Osteocyte (in vitro differentiated cells): ENCODE measurements at regions not wholly inside any gene's neighbourhood (a gene's known extent, or its start where the extent isn't known, plus 50 kb on each side); places are given as distances from the start of the nearest gene placed in this dataset.

Source experiments
- DNase-seq: peaks from one replicate; pipeline ENCODE4 v3.0.0; 2021; ENCODE audit warnings: mixed read lengths; ENCODE audit not compliant: unreplicated experiment; ENCODE audit errors: extremely low spot score
- H3K27ac Mint-ChIP-seq: one replicate; pipeline ENCODE4 v1.8.0; 2021; ENCODE audit warnings: mild to moderate bottlenecking, mixed read lengths; ENCODE audit not compliant: unreplicated experiment
- H3K27me3 Mint-ChIP-seq: one replicate; pipeline ENCODE4 v1.8.0; 2021; ENCODE audit warnings: mixed read lengths; ENCODE audit not compliant: unreplicated experiment
- H3K36me3 Mint-ChIP-seq: one replicate; pipeline ENCODE4 v1.8.0; 2021; ENCODE audit warnings: mixed read lengths; ENCODE audit not compliant: unreplicated experiment
- H3K4me1 Mint-ChIP-seq: one replicate; pipeline ENCODE4 v1.8.0; 2021; ENCODE audit warnings: mixed read lengths; ENCODE audit not compliant: unreplicated experiment
- H3K4me3 Mint-ChIP-seq: one replicate; pipeline ENCODE4 v1.8.0; 2021; ENCODE audit warnings: mild to moderate bottlenecking, moderate library complexity, mixed read lengths; ENCODE audit not compliant: unreplicated experiment
- H3K9me3 Mint-ChIP-seq: one replicate; pipeline ENCODE4 v1.8.0; 2021; ENCODE audit warnings: mixed read lengths; ENCODE audit not compliant: unreplicated experiment
- CTCF ChIP-seq: fragments of 200-600 bp; sonication (generic); IDR thresholded peaks from 2 replicates; pipeline ENCODE4 v1.5.0; 2021; ENCODE audit warnings: antibody characterized with exemption, mild to moderate bottlenecking, moderate library complexity

DNA sequence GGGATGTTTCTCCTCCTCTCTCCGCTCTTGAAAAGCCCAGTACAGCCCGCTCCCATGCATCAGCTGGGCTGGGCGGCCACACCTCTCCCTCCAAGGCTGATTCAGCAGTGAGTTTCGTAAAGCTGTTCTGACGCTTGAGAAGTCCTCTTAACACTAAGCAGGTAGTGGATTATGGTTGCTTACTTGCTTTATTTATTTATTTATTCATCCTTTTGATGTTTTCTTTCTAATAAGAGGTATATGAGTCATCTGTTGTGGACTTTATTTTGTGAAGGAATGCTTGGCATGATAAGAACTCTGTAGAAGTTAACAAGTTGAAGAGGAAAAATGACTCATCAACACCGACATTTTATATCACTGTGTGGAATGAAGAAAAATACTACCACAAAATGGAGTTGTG, 285.0 kb downstream of the SQOR start:
- no peak for TF ChIP-seq CTCF
- DNase-seq, result no peak
- Mint-ChIP-seq H3K27ac (peak overlapping the region; percentile 72), H3K36me3 (no peaks in the 10 kb centered on the region), H3K9me3 (no peaks in the 10 kb centered on the region), H3K4me1 (peaks cover 32% of the 10 kb centered on the region), H3K27me3 (no peaks in the 10 kb centered on the region), H3K4me3 (no peak overlapping the region)

DNA sequence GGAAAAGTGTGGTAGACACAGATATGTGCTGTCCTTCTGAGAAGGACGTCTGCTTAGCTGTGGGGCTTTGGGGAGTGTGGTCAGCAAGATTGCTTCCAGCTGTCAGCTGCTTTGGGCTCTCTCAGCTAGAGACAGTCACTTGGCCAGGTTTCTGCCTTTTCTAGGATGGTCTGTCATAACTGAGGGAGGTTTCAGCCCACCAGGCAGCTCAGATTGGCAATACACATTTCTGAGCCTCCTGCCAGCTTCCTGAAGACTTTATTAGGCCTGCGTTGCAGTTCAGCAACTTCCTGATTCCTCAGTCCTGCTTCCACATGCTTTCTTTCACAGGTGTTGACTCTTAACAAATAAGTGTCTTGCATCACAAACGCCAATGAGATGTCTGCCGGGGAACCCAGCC, 286.5 kb downstream of the SQOR start:
- no peaks in the 10 kb centered on the region for H3K27me3 Mint-ChIP-seq
- H3K9me3 Mint-ChIP-seq, result no peaks in the 10 kb centered on the region
- peak overlapping the region; percentile 17 for H3K27ac Mint-ChIP-seq

DNA sequence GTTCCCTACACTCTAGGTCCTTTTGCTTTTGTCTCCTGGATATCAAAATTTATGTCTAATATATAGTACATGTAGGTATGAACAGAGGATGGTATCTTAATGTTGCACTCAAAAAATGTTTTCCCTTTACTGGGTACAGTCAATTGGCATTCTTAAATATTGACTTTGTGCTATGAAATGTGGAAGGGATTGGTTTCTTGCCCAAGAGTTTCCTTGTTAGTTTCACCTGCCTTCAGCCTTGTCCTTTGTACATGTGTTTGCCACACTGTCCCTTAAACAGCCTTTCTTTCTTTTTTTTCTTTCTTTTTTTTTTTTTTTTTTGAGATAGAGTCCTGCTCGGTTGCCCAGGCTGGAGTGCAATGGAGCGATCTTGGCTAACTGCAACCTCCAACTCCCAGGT, 287.1 kb downstream of the SQOR start:
- no peaks in the 10 kb centered on the region for H3K9me3 Mint-ChIP-seq
- no peak for DNase-seq
- H3K4me3 Mint-ChIP-seq, result no peak overlapping the region
- no peaks in the 10 kb centered on the region for H3K27me3 Mint-ChIP-seq
- H3K4me1 Mint-ChIP-seq, result peaks cover 32% of the 10 kb centered on the region
- TF ChIP-seq CTCF, result no peak
- no peaks in the 10 kb centered on the region for H3K36me3 Mint-ChIP-seq
- no peak overlapping the region for H3K27ac Mint-ChIP-seq

More for the DNA sequence above, 286.5 kb downstream of the SQOR start:
- Mint-ChIP-seq H3K4me1 (peaks cover 32% of the 10 kb centered on the region), H3K36me3 (no peaks in the 10 kb centered on the region), H3K4me3 (no peak overlapping the region)
- no peak for TF ChIP-seq CTCF
- DNase-seq, result no peak

DNA sequence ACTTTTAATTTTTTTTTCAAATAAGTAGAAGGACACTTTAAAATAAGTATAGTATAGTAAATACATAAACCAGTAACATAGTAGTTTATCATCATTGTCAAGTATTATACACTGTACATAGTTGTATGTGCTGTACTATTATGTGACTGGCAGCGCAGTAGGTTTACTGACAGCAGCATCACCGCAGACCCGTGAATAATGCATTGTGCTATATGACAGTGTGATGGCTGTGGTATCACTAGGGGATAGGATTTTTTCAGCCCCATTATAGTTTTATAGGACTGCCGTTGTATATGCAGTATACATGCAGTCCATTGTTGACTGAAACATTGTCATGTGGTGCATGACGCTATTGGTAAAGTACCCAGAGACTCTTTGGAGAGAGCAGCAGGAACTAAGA, 306.5 kb downstream of the SQOR start:
- DNase-seq, result no peak
- H3K27me3 Mint-ChIP-seq, result peaks cover 7% of the 10 kb centered on the region
- H3K4me3 Mint-ChIP-seq, result no peak overlapping the region
- H3K9me3 Mint-ChIP-seq, result no peaks in the 10 kb centered on the region
- H3K4me1 Mint-ChIP-seq, result no peaks in the 10 kb centered on the region
- no peak overlapping the region for H3K27ac Mint-ChIP-seq
- no peaks in the 10 kb centered on the region for H3K36me3 Mint-ChIP-seq
- no peak for TF ChIP-seq CTCF

GRCh38 chr15:45943240-45943639, 308.4 kb downstream of the SQOR start:
- Mint-ChIP-seq H3K27ac (no peak overlapping the region), H3K4me1 (no peaks in the 10 kb centered on the region), H3K27me3 (peaks cover 7% of the 10 kb centered on the region), H3K9me3 (no peaks in the 10 kb centered on the region), H3K36me3 (no peaks in the 10 kb centered on the region), H3K4me3 (no peak overlapping the region)
- no peak for DNase-seq
- TF ChIP-seq CTCF, result no peak
